ENCODE measurements at regions not wholly inside any gene's neighbourhood (a gene's known extent, or its start where the extent isn't known, plus 50 kb on each side); places are given as distances from the start of the nearest gene placed in this dataset.

GRCh38 chr19:29401712-29402421, 123.9 kb upstream of the VSTM2B start:
- no peak for DNase-seq

GRCh38 chr19:29402563-29402962, 123.2 kb upstream of the VSTM2B start:
- no peak for DNase-seq

GRCh38 chr19:29404015-29404414, 121.8 kb upstream of the VSTM2B start:
- DNase-seq = no peak

- DNase-seq = no peak
Measured at GRCh38 chr19:29404951-29405727, 120.7 kb upstream of the VSTM2B start.

GRCh38 chr19:29405728-29405995, 120.1 kb upstream of the VSTM2B start:
- no peak for DNase-seq

- no peak for DNase-seq
Measured at GRCh38 chr19:29409076-29409862, 116.5 kb upstream of the VSTM2B start.

GRCh38 chr19:29410601-29411000, 115.2 kb upstream of the VSTM2B start:
- DNase-seq = no peak

- DNase-seq = no peak
Measured at GRCh38 chr19:29411113-29411581, 114.6 kb upstream of the VSTM2B start.

GRCh38 chr19:29413435-29413834, 112.4 kb upstream of the VSTM2B start:
- no peak for DNase-seq

- DNase-seq = no peak
Measured at GRCh38 chr19:29415507-29415906, 110.3 kb upstream of the VSTM2B start.

- no peak for DNase-seq
Measured at GRCh38 chr19:29417048-29417447, 108.7 kb upstream of the VSTM2B start.

- no peak for DNase-seq
Measured at GRCh38 chr19:29418201-29418600, 107.6 kb upstream of the VSTM2B start.

- no peak for DNase-seq
Measured at GRCh38 chr19:29420065-29420464, 105.7 kb upstream of the VSTM2B start.

GRCh38 chr19:29420482-29421195, 105.2 kb upstream of the VSTM2B start:
- DNase-seq = no peak

GRCh38 chr19:29421196-29421545, 104.6 kb upstream of the VSTM2B start:
- no peak for DNase-seq

- no peak for DNase-seq
Measured at GRCh38 chr19:29422047-29422446, 103.7 kb upstream of the VSTM2B start.

- DNase-seq = no peak
Measured at GRCh38 chr19:29422486-29423085, 103.2 kb upstream of the VSTM2B start.

GRCh38 chr19:29428071-29428470, 97.7 kb upstream of the VSTM2B start:
- DNase-seq = no peak

GRCh38 chr19:29429021-29429420, 96.8 kb upstream of the VSTM2B start:
- no peak for DNase-seq

- no peak for DNase-seq
Measured at GRCh38 chr19:29429581-29429980, 96.2 kb upstream of the VSTM2B start.

GRCh38 chr19:29431332-29431731, 94.5 kb upstream of the VSTM2B start:
- no peak for DNase-seq

GRCh38 chr19:29432677-29433076, 93.1 kb upstream of the VSTM2B start:
- DNase-seq = no peak

- no peak for DNase-seq
Measured at GRCh38 chr19:29436591-29437103, 89.1 kb upstream of the VSTM2B start.
